Thoracic aorta (tissue), 2 donors: ENCODE measurements at regions not wholly inside any gene's neighbourhood (a gene's known extent, or its start where the extent isn't known, plus 50 kb on each side); places are given as distances from the start of the nearest gene placed in this dataset.
A peak's percentile ranks its signal among the peaks of the same experiment; 100 is the strongest.

Experiments used
- ATAC-seq: fragments of 150-250 bp; one replicate; pipeline ENCODE4 v1.8.0; 2017; ENCODE audit warnings: low read depth; ENCODE audit not compliant: insufficient number of reproducible peaks, low FRiP score
- DNase-seq: peaks from one replicate; pipeline ENCODE4 v3.0.0-alpha.2; 2020; ENCODE audit warnings: low spot score
- H3K27ac ChIP-seq, 2 donors: fragments of 200-600 bp; sonication (generic); 1 replicate in 1 of 2; 2 replicates in 1 of 2; pipeline ENCODE4 v1.5.1; 2016; ENCODE audit warnings: mild to moderate bottlenecking in 2 of 2, moderate library complexity in 2 of 2
- H3K27me3 ChIP-seq: fragments of 200-600 bp; sonication (generic); replicated peaks from 2 replicates; pipeline ENCODE4 v1.6.0; 2016; ENCODE audit warnings: mild to moderate bottlenecking; ENCODE audit not compliant: insufficient read depth
- H3K36me3 ChIP-seq: fragments of 200-600 bp; sonication (generic); one replicate; pipeline ENCODE4 v1.5.1; 2016
- H3K4me1 ChIP-seq, 2 donors: fragments of 200-600 bp; sonication (generic); 1 replicate in 1 of 2; 2 replicates in 1 of 2; pipeline versions ENCODE4 v1.5.1 to v1.6.0; 2016; ENCODE audit warnings: low read depth in 2 of 2, mild to moderate bottlenecking in 1 of 2; ENCODE audit not compliant: control insufficient read depth in 1 of 2
- H3K4me3 ChIP-seq: fragments of 200-600 bp; sonication (generic); 2 replicates; pipeline ENCODE4 v1.5.1; 2016; ENCODE audit warnings: mild to moderate bottlenecking
- H3K9me3 ChIP-seq: fragments of 200-600 bp; sonication (generic); 2 replicates; pipeline ENCODE4 v1.5.1; 2016
- CTCF ChIP-seq: fragments of 200-600 bp; sonication (generic); IDR thresholded peaks from one replicate; pipeline ENCODE4 v1.5.1; 2019; ENCODE audit warnings: antibody characterized with exemption

- Histone ChIP-seq H3K4me3 (no peak overlapping the region), H3K27ac (no peak overlapping the region), H3K9me3 (no peaks in the 10 kb centered on the region), H3K36me3 (no peaks in the 10 kb centered on the region), H3K27me3 (no peaks in the 10 kb centered on the region), H3K4me1 (peaks cover 5 to 38% of the 10 kb centered on the region in 2 donors)
- no peak for TF ChIP-seq CTCF
- DNase-seq = no peak
- no peak for ATAC-seq
Observed at GRCh38 chr20:58138395-58138794, 90.1 kb downstream of the ANKRD60 start.

- no peaks in the 10 kb centered on the region for H3K36me3 ChIP-seq
- ATAC-seq (no peak), DNase-seq (no peak)
- H3K4me1 ChIP-seq = peaks cover 8 to 45% of the 10 kb centered on the region in 2 donors
- no peak for TF ChIP-seq CTCF
- no peaks in the 10 kb centered on the region for H3K9me3 ChIP-seq
- H3K27me3 ChIP-seq = no peaks in the 10 kb centered on the region
- H3K27ac ChIP-seq = no peak overlapping the region
- no peak overlapping the region for H3K4me3 ChIP-seq
Observed at GRCh38 chr20:58137651-58138265, 90.7 kb downstream of the ANKRD60 start.

- Histone ChIP-seq H3K27ac (no peak overlapping the region), H3K9me3 (no peaks in the 10 kb centered on the region), H3K4me1 (peaks cover 13 to 50% of the 10 kb centered on the region in 2 donors), H3K27me3 (no peaks in the 10 kb centered on the region), H3K36me3 (no peaks in the 10 kb centered on the region), H3K4me3 (no peak overlapping the region)
- no peak for ATAC-seq
- no peak for TF ChIP-seq CTCF
- no peak for DNase-seq
Observed at GRCh38 chr20:58137236-58137635, 91.2 kb downstream of the ANKRD60 start.

GRCh38 chr20:58136149-58136484 is 92.3 kb downstream of the ANKRD60 start:
- no peaks in the 10 kb centered on the region for H3K27me3 ChIP-seq
- H3K36me3 ChIP-seq = no peaks in the 10 kb centered on the region
- no peak for TF ChIP-seq CTCF
- peaks cover 23 to 52% of the 10 kb centered on the region in 2 donors for H3K4me1 ChIP-seq
- ATAC-seq = no peak
- no peaks in the 10 kb centered on the region for H3K9me3 ChIP-seq
- peak overlapping the region; percentile 48 for H3K4me3 ChIP-seq
- no peak for DNase-seq
- H3K27ac ChIP-seq = no peak overlapping the region

- H3K4me1 ChIP-seq = peaks cover 28 to 56% of the 10 kb centered on the region in 2 donors
- no peaks in the 10 kb centered on the region for H3K27me3 ChIP-seq
- H3K4me3 ChIP-seq = peak overlapping the region; percentile 48
- H3K27ac ChIP-seq = peak overlapping the region; percentile 13 to 38
- H3K36me3 ChIP-seq = no peaks in the 10 kb centered on the region
- DNase-seq (no peak), ATAC-seq (no peak)
- TF ChIP-seq CTCF = no peak
- H3K9me3 ChIP-seq = no peaks in the 10 kb centered on the region
Observed at GRCh38 chr20:58135441-58136148, 92.9 kb downstream of the ANKRD60 start.
